ENCODE measurements at regions not wholly inside any gene's neighbourhood (a gene's known extent, or its start where the extent isn't known, plus 50 kb on each side); places are given as distances from the start of the nearest gene placed in this dataset.
"Not testable (repeated sequence)": the region's sequence is repeated elsewhere in the genome, so short reads cannot be mapped to it uniquely, and the experiment has no call there.

DNA sequence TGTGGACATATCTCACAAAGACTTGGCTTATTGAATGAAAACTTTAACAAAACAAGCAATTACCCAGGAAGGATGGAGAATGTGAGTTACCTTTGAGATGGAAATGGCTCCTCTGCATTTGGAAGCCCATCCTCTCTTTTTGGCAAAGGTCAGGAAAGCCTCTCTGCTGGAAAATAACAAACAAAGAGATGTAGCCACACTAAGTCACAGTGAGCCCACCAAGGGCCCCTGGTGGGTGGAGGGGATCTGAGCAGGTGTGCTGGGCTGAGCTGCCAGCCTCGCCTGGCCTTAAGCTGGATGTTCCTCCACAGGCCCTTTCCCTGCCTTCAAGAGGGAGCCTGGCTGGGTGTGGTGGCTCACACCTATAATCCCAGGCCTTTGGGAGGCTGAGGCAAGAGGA lies 269.2 kb downstream of the HNRNPD start:
- no peaks in the 10 kb centered on the region for H3K4me1 ChIP-seq
- H3K4me3 ChIP-seq (ENCODE audit: low read depth, low read length), result no peak overlapping the region
- TF ChIP-seq, protein P1, sequence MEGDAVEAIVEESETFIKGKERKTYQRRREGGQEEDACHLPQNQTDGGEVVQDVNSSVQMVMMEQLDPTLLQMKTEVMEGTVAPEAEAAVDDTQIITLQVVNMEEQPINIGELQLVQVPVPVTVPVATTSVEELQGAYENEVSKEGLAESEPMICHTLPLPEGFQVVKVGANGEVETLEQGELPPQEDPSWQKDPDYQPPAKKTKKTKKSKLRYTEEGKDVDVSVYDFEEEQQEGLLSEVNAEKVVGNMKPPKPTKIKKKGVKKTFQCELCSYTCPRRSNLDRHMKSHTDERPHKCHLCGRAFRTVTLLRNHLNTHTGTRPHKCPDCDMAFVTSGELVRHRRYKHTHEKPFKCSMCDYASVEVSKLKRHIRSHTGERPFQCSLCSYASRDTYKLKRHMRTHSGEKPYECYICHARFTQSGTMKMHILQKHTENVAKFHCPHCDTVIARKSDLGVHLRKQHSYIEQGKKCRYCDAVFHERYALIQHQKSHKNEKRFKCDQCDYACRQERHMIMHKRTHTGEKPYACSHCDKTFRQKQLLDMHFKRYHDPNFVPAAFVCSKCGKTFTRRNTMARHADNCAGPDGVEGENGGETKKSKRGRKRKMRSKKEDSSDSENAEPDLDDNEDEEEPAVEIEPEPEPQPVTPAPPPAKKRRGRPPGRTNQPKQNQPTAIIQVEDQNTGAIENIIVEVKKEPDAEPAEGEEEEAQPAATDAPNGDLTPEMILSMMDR (IDR thresholded peaks at IDR 0.05; ENCODE audit: low read depth, low read length), result no peak
- DNase-seq, result no peak
- no peaks in the 10 kb centered on the region for H3K36me3 ChIP-seq
- H3K27me3 ChIP-seq, result no peaks in the 10 kb centered on the region
- H3K9me3 ChIP-seq, result no peaks in the 10 kb centered on the region

GRCh38 chr4:82099928-82100579 lies 273.7 kb downstream of the HNRNPD start:
- TF ChIP-seq, protein P1 (IDR thresholded peaks at IDR 0.05; ENCODE audit: low read depth, low read length), result no peak
- Histone ChIP-seq H3K4me1 (no peaks in the 10 kb centered on the region), H3K36me3 (no peaks in the 10 kb centered on the region), H3K27me3 (no peaks in the 10 kb centered on the region), H3K4me3 (ENCODE audit: low read depth, low read length) (no peak overlapping the region), H3K9me3 (no peaks in the 10 kb centered on the region)
- DNase-seq, result no peak

GRCh38 chr4:82097504-82097903 lies 276.3 kb downstream of the HNRNPD start:
- DNase-seq, result no peak
- Histone ChIP-seq H3K4me1 (no peaks in the 10 kb centered on the region), H3K9me3 (no peaks in the 10 kb centered on the region), H3K27me3 (no peaks in the 10 kb centered on the region), H3K4me3 (ENCODE audit: low read depth, low read length) (no peak overlapping the region), H3K36me3 (no peaks in the 10 kb centered on the region)
- TF ChIP-seq, protein P1 (IDR thresholded peaks at IDR 0.05; ENCODE audit: low read depth, low read length), result no peak

- Histone ChIP-seq H3K27me3 (no peaks in the 10 kb centered on the region), H3K36me3 (no peaks in the 10 kb centered on the region), H3K9me3 (no peaks in the 10 kb centered on the region), H3K4me1 (no peaks in the 10 kb centered on the region), H3K4me3 (ENCODE audit: low read depth, low read length) (no peak overlapping the region)
- DNase-seq, result no peak
- TF ChIP-seq, protein P1 (IDR thresholded peaks at IDR 0.05; ENCODE audit: low read depth, low read length), result no peak
Observed at GRCh38 chr4:82090717-82091116, 283.1 kb downstream of the HNRNPD start.

DNA sequence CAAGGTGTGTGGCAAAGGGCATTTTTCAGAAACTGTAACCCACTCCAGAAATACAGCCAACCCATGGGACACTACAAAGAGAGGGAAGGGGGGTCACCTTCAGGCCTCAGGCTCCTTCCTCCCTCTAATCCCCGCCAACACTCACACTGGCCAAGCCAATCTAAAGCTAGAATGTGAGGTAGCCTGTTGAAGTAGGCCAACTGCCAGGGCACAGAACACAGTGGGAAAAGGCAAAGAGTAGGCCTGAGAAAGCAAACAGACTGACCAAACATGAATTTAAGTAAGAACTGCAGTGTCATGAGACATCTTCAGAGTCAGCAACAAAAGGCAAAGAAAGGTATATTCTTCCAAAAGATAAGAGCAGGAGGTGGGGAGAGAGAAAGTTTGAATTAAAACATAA lies 289.0 kb downstream of the HNRNPD start:
- H3K36me3 ChIP-seq, result no peaks in the 10 kb centered on the region
- no peak for DNase-seq
- no peaks in the 10 kb centered on the region for H3K9me3 ChIP-seq
- H3K4me1 ChIP-seq, result no peaks in the 10 kb centered on the region
- TF ChIP-seq, protein P1 (IDR thresholded peaks at IDR 0.05; ENCODE audit: low read depth, low read length), result no peak
- H3K27me3 ChIP-seq, result no peaks in the 10 kb centered on the region
- no peak overlapping the region for H3K4me3 ChIP-seq (ENCODE audit: low read depth, low read length)

GRCh38 chr4:82077471-82077995 lies 296.3 kb downstream of the HNRNPD start:
- H3K4me3 ChIP-seq (ENCODE audit: low read depth, low read length); H3K9me3 ChIP-seq; H3K27me3 ChIP-seq; H3K4me1 ChIP-seq; H3K36me3 ChIP-seq; DNase-seq: not testable (repeated sequence)

Data from BE2C (cell line).